Left renal cortex interstitium (tissue), 4 donors: ENCODE measurements at regions not wholly inside any gene's neighbourhood (a gene's known extent, or its start where the extent isn't known, plus 50 kb on each side); places are given as distances from the start of the nearest gene placed in this dataset.

Experiments used
- DNase-seq, 4 donors: peaks; one replicate each; pipeline ENCODE4 v3.0.0-alpha.2; 2013; ENCODE audit warnings: low read depth in 4 of 4, low spot score in 2 of 4, missing footprints in 1 of 4

- DNase-seq = no peak
Measured at GRCh38 chr13:73902847-73903246, 231.4 kb downstream of the KLF12 start.

GRCh38 chr13:73902296-73902695, 231.9 kb downstream of the KLF12 start:
- DNase-seq = no peak

GRCh38 chr13:73901324-73902068, 232.7 kb downstream of the KLF12 start:
- no peak for DNase-seq

GRCh38 chr13:73900591-73900990, 233.6 kb downstream of the KLF12 start:
- DNase-seq = no peak

GRCh38 chr13:73898899-73899298, 235.3 kb downstream of the KLF12 start:
- no peak for DNase-seq

GRCh38 chr13:73898276-73898675, 235.9 kb downstream of the KLF12 start:
- no peak for DNase-seq

- no peak for DNase-seq
Measured at GRCh38 chr13:73894995-73895571, 239.1 kb downstream of the KLF12 start.

- no peak for DNase-seq
Measured at GRCh38 chr13:73893833-73894232, 240.4 kb downstream of the KLF12 start.

GRCh38 chr13:73891805-73892204, 242.4 kb downstream of the KLF12 start:
- DNase-seq = no peak

- no peak for DNase-seq
Measured at GRCh38 chr13:73883162-73883561, 251.0 kb downstream of the KLF12 start.

- DNase-seq = no peak
Measured at GRCh38 chr13:73880365-73880764, 253.8 kb downstream of the KLF12 start.

- DNase-seq = no peak
Measured at GRCh38 chr13:73879346-73880015, 254.7 kb downstream of the KLF12 start.

GRCh38 chr13:73877399-73877798, 256.8 kb downstream of the KLF12 start:
- DNase-seq = no peak

GRCh38 chr13:73876323-73876722, 257.9 kb downstream of the KLF12 start:
- no peak for DNase-seq

GRCh38 chr13:73873940-73874830, 260.0 kb downstream of the KLF12 start:
- no peak for DNase-seq

- DNase-seq = no peak
Measured at GRCh38 chr13:73872397-73872796, 261.8 kb downstream of the KLF12 start.

- peak in 3 of 4 donors; percentile 15 to 33 (median 31) for DNase-seq
Measured at GRCh38 chr13:73870970-73871935, 263.0 kb downstream of the KLF12 start.

- DNase-seq = no peak
Measured at GRCh38 chr13:73870036-73870741, 264.0 kb downstream of the KLF12 start.

GRCh38 chr13:73865027-73865426, 269.2 kb downstream of the KLF12 start:
- no peak for DNase-seq
